Upper lobe of left lung (tissue), 6 donors: ENCODE measurements at regions not wholly inside any gene's neighbourhood (a gene's known extent, or its start where the extent isn't known, plus 50 kb on each side); places are given as distances from the start of the nearest gene placed in this dataset.

Source experiments
- ATAC-seq, 2 donors: fragments of 200-7000 bp; cut with Tn5 transposase; one replicate each; pipeline ENCODE4 v1.9.1; 2022; ENCODE audit warnings: mild to moderate bottlenecking in 2 of 2, moderate library complexity in 2 of 2; ENCODE audit not compliant: low FRiP score in 2 of 2
- DNase-seq, 2 donors: peaks; one replicate each; pipeline ENCODE4 v3.0.0-alpha.2; 2019 to 2020
- H3K27ac ChIP-seq, 4 donors: fragments of 200-600 bp; sonication (generic); one replicate each; pipeline ENCODE4 v1.5.1; 2016 to 2019
- H3K27me3 ChIP-seq, 4 donors: fragments of 200-600 bp; sonication (generic); one replicate each; pipeline ENCODE4 v1.5.1; 2017 to 2019
- H3K36me3 ChIP-seq, 4 donors: fragments of 200-600 bp; sonication (generic); one replicate each; pipeline ENCODE4 v1.5.1; 2016 to 2019
- H3K4me1 ChIP-seq, 4 donors: fragments of 200-600 bp; sonication (generic); one replicate each; pipeline ENCODE4 v1.5.1; 2018 to 2019
- H3K4me3 ChIP-seq, 4 donors: fragments of 200-600 bp; sonication (generic); one replicate each; pipeline ENCODE4 v1.5.1; 2017 to 2019; ENCODE audit warnings: mild to moderate bottlenecking in 2 of 4, moderate library complexity in 1 of 4
- H3K9me3 ChIP-seq, 4 donors: fragments of 200-600 bp; sonication (generic); one replicate each; pipeline ENCODE4 v1.5.1; 2018 to 2019
- EP300 ChIP-seq, 4 donors: sonication (generic); formaldehyde crosslinking; IDR thresholded peaks; one replicate each; pipeline ENCODE4 v1.5.1; 2017; ENCODE audit warnings: antibody characterized with exemption in 4 of 4, control low read depth in 2 of 4
- POLR2A ChIP-seq, 4 donors: fragments of 450-650 bp; IDR thresholded peaks; one replicate each; pipeline ENCODE4 v1.5.1; 2016 to 2017; ENCODE audit warnings: antibody characterized with exemption in 4 of 4, mild to moderate bottlenecking in 2 of 4
- POLR2AphosphoS5 ChIP-seq, 2 donors: sonication (generic); formaldehyde crosslinking; IDR thresholded peaks; one replicate each; pipeline ENCODE4 v1.5.1; 2017; ENCODE audit warnings: antibody characterized with exemption in 2 of 2
- WGBS, 2 donors: methylation state at CpG; one replicate each; pipeline ENCODE4 v1.1.5; 2017 to 2018; 5-methylcytosine and 5-hydroxymethylcytosine counted together
- TF ChIP-seq, protein P1 (sequence below), 6 experiments: fragments of 450-650 bp in 4 of 6; fragments of 200-600 bp in 2 of 6; sonication (generic) in 2 of 6; IDR thresholded peaks; one replicate each; pipeline ENCODE4 v1.5.1; 2016 to 2019; ENCODE audit warnings: antibody characterized with exemption in 6 of 6
- donor health status: DM: no; HTN: no; CAD: no; lungs with moderate emphysema.
- donor health status: DM: no; HTN: yes; CAD: no; lungs with severe emphysema.

DNA sequence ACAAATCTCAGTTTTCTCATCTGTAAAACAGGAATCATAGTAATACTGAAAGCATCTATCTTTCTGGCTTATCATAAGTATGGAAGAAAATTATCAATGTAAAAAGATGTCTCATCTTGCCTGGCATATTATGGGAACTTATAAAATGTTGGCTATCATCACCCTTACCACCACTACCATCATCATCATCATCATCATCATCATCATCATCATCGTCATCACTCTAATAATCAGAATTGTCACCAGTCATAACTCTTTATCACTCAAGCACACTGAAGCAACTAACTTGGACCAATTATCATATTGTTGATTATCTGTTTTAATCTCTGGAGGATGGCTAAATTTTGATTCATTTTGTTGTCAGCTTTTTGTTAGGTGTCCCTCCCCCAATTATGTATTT lies 825.4 kb downstream of the SORCS3 start:
- Histone ChIP-seq H3K4me3 (no peak overlapping the region), H3K4me1 (no peaks in the 10 kb centered on the region), H3K36me3 (no peaks in the 10 kb centered on the region), H3K27ac (no peak overlapping the region), H3K27me3 (no peaks in the 10 kb centered on the region), H3K9me3 (no peaks in the 10 kb centered on the region)
- 83 to 96% methylated on average over 1 of the region's 1 CpG for WGBS, 2 donors
- DNase-seq: no peak
- TF ChIP-seq POLR2AphosphoS5 (IDR thresholded peaks at IDR 0.05) (no peak), EP300 (IDR thresholded peaks at IDR 0.05) (no peak), POLR2A (IDR thresholded peaks at IDR 0.05) (no peak)
- TF ChIP-seq, protein P1, sequence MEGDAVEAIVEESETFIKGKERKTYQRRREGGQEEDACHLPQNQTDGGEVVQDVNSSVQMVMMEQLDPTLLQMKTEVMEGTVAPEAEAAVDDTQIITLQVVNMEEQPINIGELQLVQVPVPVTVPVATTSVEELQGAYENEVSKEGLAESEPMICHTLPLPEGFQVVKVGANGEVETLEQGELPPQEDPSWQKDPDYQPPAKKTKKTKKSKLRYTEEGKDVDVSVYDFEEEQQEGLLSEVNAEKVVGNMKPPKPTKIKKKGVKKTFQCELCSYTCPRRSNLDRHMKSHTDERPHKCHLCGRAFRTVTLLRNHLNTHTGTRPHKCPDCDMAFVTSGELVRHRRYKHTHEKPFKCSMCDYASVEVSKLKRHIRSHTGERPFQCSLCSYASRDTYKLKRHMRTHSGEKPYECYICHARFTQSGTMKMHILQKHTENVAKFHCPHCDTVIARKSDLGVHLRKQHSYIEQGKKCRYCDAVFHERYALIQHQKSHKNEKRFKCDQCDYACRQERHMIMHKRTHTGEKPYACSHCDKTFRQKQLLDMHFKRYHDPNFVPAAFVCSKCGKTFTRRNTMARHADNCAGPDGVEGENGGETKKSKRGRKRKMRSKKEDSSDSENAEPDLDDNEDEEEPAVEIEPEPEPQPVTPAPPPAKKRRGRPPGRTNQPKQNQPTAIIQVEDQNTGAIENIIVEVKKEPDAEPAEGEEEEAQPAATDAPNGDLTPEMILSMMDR (IDR thresholded peaks at IDR 0.05): no peak
- ATAC-seq: no peak

DNA sequence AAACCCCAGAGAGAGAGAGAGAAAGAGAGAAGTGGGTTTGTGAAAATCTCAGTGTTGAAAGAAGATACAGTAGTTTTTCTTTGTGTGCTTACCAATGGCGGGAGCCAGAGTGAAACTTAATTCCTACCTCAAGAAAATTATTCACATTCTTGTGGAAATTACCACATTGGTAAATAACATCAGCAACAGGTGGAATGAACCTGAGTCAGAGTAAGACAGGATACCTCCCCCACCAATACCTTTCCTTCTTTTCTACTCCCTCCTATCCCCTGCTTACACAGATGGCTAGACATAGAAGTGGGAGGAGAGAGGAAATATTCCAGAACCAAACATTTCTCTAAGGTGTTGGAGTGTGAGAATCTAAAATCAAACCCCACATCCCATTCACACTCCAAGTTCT lies 793.9 kb downstream of the SORCS3 start:
- TF ChIP-seq EP300 (IDR thresholded peaks at IDR 0.05): no peak
- no peak for TF ChIP-seq POLR2A (IDR thresholded peaks at IDR 0.05)
- TF ChIP-seq POLR2AphosphoS5 (IDR thresholded peaks at IDR 0.05): no peak
- TF ChIP-seq, protein P1 (IDR thresholded peaks at IDR 0.05): no peak
- Histone ChIP-seq H3K9me3 (no peaks in the 10 kb centered on the region), H3K4me3 (no peak overlapping the region), H3K36me3 (no peaks in the 10 kb centered on the region), H3K4me1 (no peaks in the 10 kb centered on the region), H3K27ac (no peak overlapping the region), H3K27me3 (no peaks in the 10 kb centered on the region)
- DNase-seq (no peak), ATAC-seq (no peak)
- 87 to 88% methylated on average over 1 of the region's 1 CpG for WGBS, 2 donors

DNA sequence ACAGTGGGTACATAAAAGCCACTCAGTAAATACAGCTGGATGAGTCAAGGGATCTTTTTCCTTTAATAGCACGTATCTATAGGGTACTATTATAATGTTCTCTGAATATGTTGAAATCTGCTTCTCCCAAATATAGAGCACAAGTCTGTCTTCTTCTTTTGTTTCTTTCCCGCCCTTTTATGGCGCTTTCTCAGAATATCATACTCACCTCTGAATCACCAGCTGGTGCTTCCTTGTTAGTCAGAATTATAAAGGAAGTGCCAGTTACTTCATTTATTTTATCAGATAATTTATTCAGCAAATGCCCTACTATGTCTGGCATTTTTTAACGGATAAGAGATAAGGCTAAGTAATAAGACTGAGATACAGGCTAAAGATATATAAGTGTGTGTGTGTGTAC lies 772.9 kb downstream of the SORCS3 start:
- WGBS, 2 donors: 74 to 77% methylated on average over 4 of the region's 4 CpGs
- ATAC-seq: no peak
- H3K9me3 ChIP-seq: no peaks in the 10 kb centered on the region
- H3K27ac ChIP-seq: no peak overlapping the region
- no peak overlapping the region for H3K4me3 ChIP-seq
- H3K36me3 ChIP-seq: no peaks in the 10 kb centered on the region
- DNase-seq: no peak
- no peaks in the 10 kb centered on the region for H3K4me1 ChIP-seq
- H3K27me3 ChIP-seq: no peaks in the 10 kb centered on the region
- TF ChIP-seq POLR2A (IDR thresholded peaks at IDR 0.05): no peak
- TF ChIP-seq EP300 (IDR thresholded peaks at IDR 0.05): no peak
- TF ChIP-seq, protein P1 (IDR thresholded peaks at IDR 0.05): no peak
- TF ChIP-seq POLR2AphosphoS5 (IDR thresholded peaks at IDR 0.05): no peak

DNA sequence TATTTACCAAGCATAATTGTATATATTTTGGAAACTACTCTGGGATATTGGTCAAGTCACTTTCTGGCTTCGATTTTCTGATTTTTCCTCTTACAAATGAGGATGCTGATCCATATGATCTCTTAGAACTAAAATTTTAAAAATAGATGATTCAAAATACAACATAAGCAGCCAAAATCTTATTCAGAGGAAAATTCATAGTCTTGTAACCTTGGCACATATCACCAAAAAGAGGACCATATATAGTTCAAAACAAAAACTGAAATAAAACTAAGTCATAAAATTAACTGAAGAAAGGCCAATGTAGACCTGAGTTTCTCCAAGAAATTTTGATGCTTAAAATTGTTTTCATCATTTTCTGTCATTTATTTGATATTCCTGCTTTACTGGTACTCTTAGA lies 768.3 kb downstream of the SORCS3 start:
- WGBS, 2 donors: 67 to 79% methylated on average over 1 of the region's 1 CpG
- TF ChIP-seq EP300 (IDR thresholded peaks at IDR 0.05) (no peak), POLR2A (IDR thresholded peaks at IDR 0.05) (no peak), POLR2AphosphoS5 (IDR thresholded peaks at IDR 0.05) (no peak)
- TF ChIP-seq, protein P1 (IDR thresholded peaks at IDR 0.05): no peak

DNA sequence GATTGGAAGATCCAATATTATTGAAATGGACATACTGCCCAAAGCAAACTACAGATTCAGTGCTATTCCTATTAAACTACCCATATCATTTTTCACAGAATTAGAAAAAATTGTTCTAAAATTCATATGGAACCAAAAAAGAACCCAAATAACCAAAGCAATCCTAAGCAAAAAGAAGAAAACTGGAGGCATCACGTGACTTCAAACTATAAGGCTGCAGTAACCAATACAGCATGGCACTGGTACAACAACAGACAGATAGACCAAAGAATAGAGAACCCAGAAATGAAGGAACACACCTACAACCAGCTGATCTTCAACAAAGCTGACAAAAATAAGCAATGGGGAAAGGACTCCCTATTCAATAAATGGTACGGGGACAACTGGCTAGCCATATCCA lies 765.4 kb downstream of the SORCS3 start:
- Histone ChIP-seq H3K4me3 (no peak overlapping the region), H3K9me3 (no peaks in the 10 kb centered on the region), H3K36me3 (no peaks in the 10 kb centered on the region), H3K4me1 (no peaks in the 10 kb centered on the region), H3K27ac (no peak overlapping the region), H3K27me3 (no peaks in the 10 kb centered on the region)
- TF ChIP-seq POLR2AphosphoS5 (IDR thresholded peaks at IDR 0.05): no peak
- TF ChIP-seq EP300 (IDR thresholded peaks at IDR 0.05): no peak
- TF ChIP-seq POLR2A (IDR thresholded peaks at IDR 0.05): no peak
- TF ChIP-seq, protein P1 (IDR thresholded peaks at IDR 0.05): no peak
- no peak for DNase-seq
- WGBS, 2 donors: 66 to 78% methylated on average over 2 of the region's 2 CpGs
- ATAC-seq: no peak

More for the DNA sequence above, 768.3 kb downstream of the SORCS3 start:
- H3K4me1 ChIP-seq: no peaks in the 10 kb centered on the region
- H3K27ac ChIP-seq: no peak overlapping the region
- H3K36me3 ChIP-seq: no peaks in the 10 kb centered on the region
- H3K4me3 ChIP-seq: no peak overlapping the region
- H3K27me3 ChIP-seq: no peaks in the 10 kb centered on the region
- ATAC-seq (no peak), DNase-seq (no peak)
- H3K9me3 ChIP-seq: no peaks in the 10 kb centered on the region
